HEK293 (cell line): ENCODE measurements at regions not wholly inside any gene's neighbourhood (a gene's known extent, or its start where the extent isn't known, plus 50 kb on each side); places are given as distances from the start of the nearest gene placed in this dataset.

Source experiments
- CTCF ChIA-PET: fragments of 350-600 bp; formaldehyde crosslinking; extraction: SDS; loops from one replicate; lab custom pipeline; 2021; ENCODE audit warnings: antibody characterized with exemption; lab: Yijun Ruan, JAX
- POLR2A ChIA-PET: fragments of 300-600 bp; formaldehyde crosslinking; extraction: SDS; loops from one replicate; lab custom pipeline; 2020; ENCODE audit warnings: antibody characterized with exemption, inconsistent platforms; lab: Yijun Ruan, JAX
- H3K27ac ChIP-seq: fragments of 200-500 bp; sonication (Bioruptor generic); 2 replicates; pipeline ENCODE4 v1.5.1; 2014; ENCODE audit warnings: low read depth, low read length, control low read depth, inconsistent platforms; ENCODE audit errors: extremely low read depth
- H3K36me3 ChIP-seq, 2 experiments: fragments of 200-500 bp in 1 of 2; sonication (Bioruptor generic) in 1 of 2; 1 replicate in 1 of 2; 2 replicates in 1 of 2; pipeline ENCODE4 v1.5.1; 2014 to 2017; ENCODE audit warnings: inconsistent platforms in 2 of 2, low read length in 2 of 2; ENCODE audit not compliant: control insufficient read depth in 2 of 2, insufficient read depth in 1 of 2
- H3K4me1 ChIP-seq: fragments of 200-500 bp; sonication (Bioruptor generic); 2 replicates; pipeline ENCODE4 v1.5.1; 2014; ENCODE audit warnings: mild to moderate bottlenecking, low read length, inconsistent platforms; ENCODE audit not compliant: control insufficient read depth, insufficient read depth
- H3K4me3 ChIP-seq: 2 replicates; pipeline ENCODE4 v1.5.1; 2011; ENCODE audit warnings: low read depth, mild to moderate bottlenecking, control low read depth, low read length, moderate library complexity
- H3K9me3 ChIP-seq: fragments of 200-500 bp; sonication (Bioruptor generic); 2 replicates; pipeline ENCODE4 v1.5.1; 2014; ENCODE audit warnings: low read depth, low read length, inconsistent platforms; ENCODE audit not compliant: control insufficient read depth, insufficient read depth
- FEZF1 ChIP-seq: fragments of 450-650 bp; formaldehyde crosslinking; IDR thresholded peaks from 2 replicates; pipeline ENCODE4 v1.5.1; 2016; ENCODE audit warnings: missing biosample characterization, missing genetic modification characterization
- PRDM6 ChIP-seq: fragments of 450-650 bp; formaldehyde crosslinking; IDR thresholded peaks from 2 replicates; pipeline ENCODE4 v1.5.1; 2017; ENCODE audit warnings: missing biosample characterization, missing genetic modification characterization
- WT1 ChIP-seq: fragments of 450-650 bp; formaldehyde crosslinking; IDR thresholded peaks from 2 replicates; pipeline ENCODE4 v1.5.1; 2016; ENCODE audit warnings: missing biosample characterization, missing genetic modification characterization
- ZBTB44 ChIP-seq: fragments of 450-650 bp; IDR thresholded peaks from 2 replicates; pipeline ENCODE4 v1.5.1; 2018; ENCODE audit warnings: missing biosample characterization, mild to moderate bottlenecking, missing genetic modification characterization
- ZIC2 ChIP-seq: fragments of 450-650 bp; formaldehyde crosslinking; IDR thresholded peaks from 2 replicates; pipeline ENCODE4 v1.5.1; 2016; ENCODE audit warnings: missing biosample characterization, missing genetic modification characterization
- ZNF132 ChIP-seq: fragments of 450-650 bp; formaldehyde crosslinking; IDR thresholded peaks from 2 replicates; pipeline ENCODE4 v1.5.1; 2017; ENCODE audit warnings: missing biosample characterization, missing genetic modification characterization, borderline replicate concordance
- ZNF221 ChIP-seq: fragments of 450-650 bp; formaldehyde crosslinking; IDR thresholded peaks from 2 replicates; pipeline ENCODE4 v1.5.1; 2017; ENCODE audit warnings: missing biosample characterization, missing genetic modification characterization, borderline replicate concordance
- ZNF266 ChIP-seq: fragments of 450-650 bp; formaldehyde crosslinking; IDR thresholded peaks from 2 replicates; pipeline ENCODE4 v1.5.1; 2016; ENCODE audit warnings: missing biosample characterization, missing genetic modification characterization, low read depth
- ZNF280C ChIP-seq: fragments of 450-650 bp; formaldehyde crosslinking; IDR thresholded peaks from 2 replicates; pipeline ENCODE4 v1.5.1; 2016; ENCODE audit warnings: missing biosample characterization, missing genetic modification characterization
- ZNF610 ChIP-seq: fragments of 450-650 bp; formaldehyde crosslinking; IDR thresholded peaks from 2 replicates; pipeline ENCODE4 v1.5.1; 2016; ENCODE audit warnings: missing biosample characterization, missing genetic modification characterization, borderline replicate concordance
- ZNF623 ChIP-seq: fragments of 450-650 bp; formaldehyde crosslinking; IDR thresholded peaks from 2 replicates; pipeline ENCODE4 v1.5.1; 2016; ENCODE audit warnings: missing biosample characterization, missing genetic modification characterization
- ZNF658 ChIP-seq: fragments of 450-650 bp; formaldehyde crosslinking; IDR thresholded peaks from 2 replicates; pipeline ENCODE4; 2016; ENCODE audit warnings: missing biosample characterization, missing genetic modification characterization
- ZNF704 ChIP-seq: fragments of 450-650 bp; formaldehyde crosslinking; IDR thresholded peaks from 2 replicates; pipeline ENCODE4 v1.5.1; 2016; ENCODE audit warnings: missing biosample characterization, missing genetic modification characterization
- TF ChIP-seq, protein P1 (sequence below): fragments of 450-650 bp; formaldehyde crosslinking; IDR thresholded peaks from 2 replicates; pipeline ENCODE4 v1.5.0; 2017; ENCODE audit warnings: missing biosample characterization, missing genetic modification characterization, borderline replicate concordance

GRCh38 chr4:86481440-86481839, 112.7 kb upstream of the PTPN13 start:
- TF ChIP-seq, protein P1, sequence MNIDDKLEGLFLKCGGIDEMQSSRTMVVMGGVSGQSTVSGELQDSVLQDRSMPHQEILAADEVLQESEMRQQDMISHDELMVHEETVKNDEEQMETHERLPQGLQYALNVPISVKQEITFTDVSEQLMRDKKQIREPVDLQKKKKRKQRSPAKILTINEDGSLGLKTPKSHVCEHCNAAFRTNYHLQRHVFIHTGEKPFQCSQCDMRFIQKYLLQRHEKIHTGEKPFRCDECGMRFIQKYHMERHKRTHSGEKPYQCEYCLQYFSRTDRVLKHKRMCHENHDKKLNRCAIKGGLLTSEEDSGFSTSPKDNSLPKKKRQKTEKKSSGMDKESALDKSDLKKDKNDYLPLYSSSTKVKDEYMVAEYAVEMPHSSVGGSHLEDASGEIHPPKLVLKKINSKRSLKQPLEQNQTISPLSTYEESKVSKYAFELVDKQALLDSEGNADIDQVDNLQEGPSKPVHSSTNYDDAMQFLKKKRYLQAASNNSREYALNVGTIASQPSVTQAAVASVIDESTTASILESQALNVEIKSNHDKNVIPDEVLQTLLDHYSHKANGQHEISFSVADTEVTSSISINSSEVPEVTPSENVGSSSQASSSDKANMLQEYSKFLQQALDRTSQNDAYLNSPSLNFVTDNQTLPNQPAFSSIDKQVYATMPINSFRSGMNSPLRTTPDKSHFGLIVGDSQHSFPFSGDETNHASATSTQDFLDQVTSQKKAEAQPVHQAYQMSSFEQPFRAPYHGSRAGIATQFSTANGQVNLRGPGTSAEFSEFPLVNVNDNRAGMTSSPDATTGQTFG (tag by site-specific recombination), result no peak
- no peak for TF ChIP-seq ZNF132 (tag by site-specific recombination)
- TF ChIP-seq ZNF658, result no peak
- TF ChIP-seq ZNF221 (tag by site-specific recombination), result no peak
- TF ChIP-seq ZNF610 (tag by site-specific recombination), result no peak
- TF ChIP-seq ZNF623, result no peak
- Histone ChIP-seq H3K4me1 (no peaks in the 10 kb centered on the region), H3K27ac (no peak overlapping the region), H3K4me3 (no peak overlapping the region), H3K9me3 (no peaks in the 10 kb centered on the region), H3K36me3 (no peaks in the 10 kb centered on the region)
- POLR2A ChIA-PET, result no interaction called here
- CTCF ChIA-PET, result interaction anchor here (0.6 kb wide), 1 partner anchor 419 kb away, joined by 4 read pairs; no protein-coding TSS in a partner anchor

DNA sequence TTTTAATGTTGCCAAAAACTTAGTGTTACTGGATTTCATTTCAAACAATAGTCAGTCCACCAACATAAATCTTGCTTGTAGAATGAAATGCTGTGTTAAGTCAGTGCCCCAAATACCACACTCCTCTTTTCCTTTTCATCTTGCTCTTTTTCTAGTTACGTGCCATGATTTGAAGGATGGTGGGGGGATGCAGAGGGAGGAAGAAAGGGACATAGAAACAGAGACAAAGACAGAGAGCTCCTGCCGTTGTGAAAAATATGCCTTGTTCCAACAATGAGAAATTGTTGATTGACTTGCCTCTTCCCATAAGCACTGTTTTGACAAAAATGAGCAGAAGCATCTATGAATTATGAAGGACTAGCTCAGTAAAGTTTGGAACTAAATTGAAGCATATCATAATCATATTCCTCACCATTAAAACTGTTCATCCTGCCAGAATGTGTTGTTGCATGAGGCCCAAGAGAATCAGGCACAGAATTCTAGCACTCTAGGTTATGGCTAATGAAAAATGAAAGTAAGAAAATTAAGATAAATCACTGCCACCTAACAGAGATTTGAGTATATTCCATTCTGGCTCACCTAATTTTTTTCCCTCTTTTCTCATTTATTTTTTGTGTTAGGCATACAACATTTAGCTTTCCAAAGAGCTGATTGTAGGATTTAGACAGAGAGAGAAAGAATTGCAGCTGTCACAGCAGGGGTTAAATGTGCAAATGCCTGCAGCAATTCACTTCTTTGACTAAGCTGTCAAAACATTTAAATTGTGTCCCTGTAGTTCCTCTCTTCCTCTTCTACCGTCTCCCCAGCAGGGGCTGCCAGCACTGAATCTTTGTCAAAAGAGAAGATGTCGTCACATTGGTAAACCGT, 111.6 kb upstream of the PTPN13 start:
- H3K27ac ChIP-seq, result no peak overlapping the region
- TF ChIP-seq ZIC2 (tag by site-specific recombination) (peak; percentile 57), PRDM6 (tag by site-specific recombination) (peak; percentile 29; the same call in 1 of the 2 replicates), ZBTB44 (tag by site-specific recombination) (peak; percentile 69; the same call in 1 of the 2 replicates), FEZF1 (tag by site-specific recombination) (peak; percentile 65), WT1 (no peak), ZNF280C (tag by site-specific recombination) (no peak), ZNF266 (tag by site-specific recombination) (no peak), ZNF704 (tag by site-specific recombination) (no peak)
- TF ChIP-seq, all 188 proteins: peak for 4
- Histone ChIP-seq H3K36me3 (no peaks in the 10 kb centered on the region), H3K4me3 (no peak overlapping the region), H3K4me1 (no peaks in the 10 kb centered on the region), H3K9me3 (no peaks in the 10 kb centered on the region)
- ChIA-PET CTCF (interaction anchor here (0.6 to 1.4 kb wide), 2 partner anchors 14 to 821 kb away, joined by 3 to 4 read pairs; no protein-coding TSS in a partner anchor), POLR2A (no interaction called here)
